NCI-H526 treated with DMSO at 0.1 percent for 48 hours (cell line): ENCODE measurements at regions not wholly inside any gene's neighbourhood (a gene's known extent, or its start where the extent isn't known, plus 50 kb on each side); places are given as distances from the start of the nearest gene placed in this dataset.
"Not testable (repeated sequence)": the region's sequence is repeated elsewhere in the genome, so short reads cannot be mapped to it uniquely, and the experiment has no call there.

Experiments
- DNase-seq: peaks from one replicate; lab custom pipeline; 2025; lab: John Stamatoyannopoulos, UW

DNA sequence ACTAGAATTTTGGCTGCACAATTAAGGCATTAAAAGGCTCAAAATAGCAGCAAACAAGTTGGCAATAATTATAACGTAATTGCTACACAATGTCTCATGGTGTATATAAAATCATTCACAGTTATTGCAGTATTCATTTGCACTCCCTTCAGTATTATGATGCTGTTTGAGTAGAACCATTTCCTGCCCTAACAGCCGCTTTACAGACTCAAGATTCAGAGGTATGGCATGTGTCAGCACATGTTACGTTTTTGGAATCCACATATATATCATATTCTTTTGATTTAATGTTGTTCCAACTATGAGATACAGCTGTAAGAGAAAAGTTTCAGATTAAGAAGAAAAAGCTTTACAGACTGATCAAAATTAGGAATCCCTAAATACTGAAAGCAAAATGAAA lies 56.3 kb upstream of the NCKAP5 start:
- DNase-seq: no peak

DNA sequence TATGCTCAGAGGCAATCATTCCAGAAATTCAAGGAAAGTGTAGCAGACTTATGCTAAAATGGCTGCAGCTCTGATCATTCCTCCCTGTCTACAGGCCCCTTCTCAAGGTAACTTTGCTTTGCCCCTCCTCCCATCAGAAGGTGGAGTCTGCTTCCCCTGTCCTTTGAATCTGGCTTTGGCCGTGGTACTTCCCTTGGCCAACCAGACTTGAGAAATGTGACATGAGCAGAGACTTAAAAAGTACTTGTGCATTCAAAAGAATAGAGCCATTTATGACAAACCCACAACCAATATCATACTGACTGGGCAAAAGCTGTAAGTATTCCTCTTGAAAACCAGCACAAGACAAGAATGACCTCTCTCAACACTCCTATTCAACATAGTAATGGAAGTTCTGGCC lies 59.5 kb upstream of the NCKAP5 start:
- no peak for DNase-seq

GRCh38 chr2:133633309-133633708 lies 65.0 kb upstream of the NCKAP5 start:
- no peak for DNase-seq

DNA sequence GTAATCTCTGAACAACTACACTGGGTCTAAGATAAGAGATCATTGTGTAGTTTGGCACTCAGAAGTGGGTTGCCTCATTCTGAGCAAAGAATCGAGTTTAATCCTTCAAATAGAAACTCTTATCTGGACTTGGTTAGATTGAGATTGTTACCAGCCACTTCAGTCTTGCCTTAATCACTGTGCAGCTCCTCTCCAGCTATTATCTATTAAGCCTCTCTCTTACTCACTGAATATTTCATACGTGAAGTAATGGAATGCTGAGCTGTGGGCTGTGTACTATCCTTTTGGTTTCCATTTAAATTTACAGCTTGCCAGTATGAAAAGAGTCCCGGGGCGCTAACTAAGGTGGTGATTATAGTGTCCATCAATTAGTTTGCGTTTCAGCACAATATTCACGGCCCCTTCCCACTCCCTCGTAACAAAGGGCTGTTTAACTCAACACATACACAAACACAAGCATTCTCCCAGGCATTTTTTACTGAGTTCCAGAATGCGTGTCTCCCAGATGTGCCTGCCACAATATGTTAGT lies 65.7 kb upstream of the NCKAP5 start:
- DNase-seq: no peak

- no peak for DNase-seq
Measured at GRCh38 chr2:133635131-133635530, 66.9 kb upstream of the NCKAP5 start.

GRCh38 chr2:133636287-133636686 lies 68.0 kb upstream of the NCKAP5 start:
- no peak for DNase-seq

DNA sequence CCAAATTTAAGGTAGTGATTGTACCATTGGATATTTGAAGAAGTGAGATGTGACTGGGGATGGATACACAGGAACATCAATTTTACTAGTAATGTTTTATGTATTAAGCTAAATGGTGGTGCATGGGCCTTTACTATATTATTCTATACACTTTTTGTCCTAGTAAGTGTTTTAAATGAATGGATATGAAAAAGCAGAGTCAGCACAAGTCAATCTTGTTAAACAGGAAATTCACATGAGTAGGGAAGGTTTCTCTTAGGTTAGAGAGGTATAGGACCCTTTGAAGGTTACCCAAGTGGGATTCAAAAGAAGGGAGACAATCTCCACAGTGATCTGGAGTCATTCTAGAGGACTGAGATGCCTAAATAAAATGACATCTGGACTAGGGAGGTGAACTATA lies 71.8 kb upstream of the NCKAP5 start:
- no peak for DNase-seq

DNA sequence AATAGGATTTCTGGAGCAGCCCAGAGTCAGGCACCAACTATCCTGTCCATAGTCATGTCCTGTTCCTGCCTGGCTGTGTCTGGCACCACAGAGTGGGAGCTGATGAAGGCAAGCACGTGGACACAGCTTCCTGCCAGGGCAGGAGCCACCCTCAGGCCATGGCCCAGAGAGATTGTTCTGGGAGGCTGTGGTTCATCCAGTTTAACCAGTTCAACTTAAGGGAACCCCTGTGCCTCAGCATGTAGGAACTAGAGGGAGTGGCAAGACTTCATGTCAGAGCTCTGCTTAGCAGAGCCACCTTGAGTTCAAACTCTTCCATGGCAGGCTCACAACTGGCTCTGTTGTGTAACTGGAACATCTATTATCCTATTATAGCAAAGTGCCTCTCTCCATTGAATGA lies 73.2 kb upstream of the NCKAP5 start:
- DNase-seq: no peak

DNA sequence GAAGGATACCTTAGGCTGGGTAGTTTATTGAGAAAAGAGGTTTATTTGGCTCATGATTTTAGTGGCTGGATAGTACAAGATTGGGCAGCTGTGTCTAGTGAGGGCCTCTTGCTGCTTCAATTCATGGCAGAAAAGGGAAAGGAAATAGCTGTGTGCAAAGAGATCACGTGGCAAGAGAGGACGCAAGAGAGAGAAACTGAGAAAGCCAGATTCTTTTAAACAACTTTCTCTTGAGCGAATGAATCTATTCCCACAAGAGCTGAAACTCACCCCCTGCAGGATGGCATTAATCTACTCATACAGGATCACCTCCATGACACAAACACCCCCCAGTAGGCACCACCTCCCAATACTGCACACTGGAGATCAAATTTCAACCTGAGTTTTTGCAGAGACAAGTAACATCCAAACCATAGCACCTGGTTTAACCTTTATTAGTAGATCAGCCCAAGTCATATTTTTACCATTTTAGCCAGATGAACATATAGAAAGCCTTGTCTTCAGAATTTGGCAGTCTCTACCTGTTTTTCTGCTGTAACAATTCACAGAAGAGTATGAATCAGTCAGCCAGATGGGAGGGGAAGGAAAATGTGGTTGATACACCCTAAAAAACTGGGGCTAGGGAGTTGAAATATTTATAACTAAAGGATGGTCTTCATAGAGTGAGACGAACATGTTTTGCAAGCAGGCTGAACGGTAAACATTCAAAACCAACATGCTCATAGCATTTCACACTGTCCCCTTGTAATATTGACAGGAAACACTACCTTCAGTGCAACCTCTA lies 73.9 kb upstream of the NCKAP5 start:
- DNase-seq: no peak

GRCh38 chr2:133642791-133643191 lies 74.5 kb upstream of the NCKAP5 start:
- DNase-seq: no peak

- no peak for DNase-seq
Measured at GRCh38 chr2:133643863-133644262, 75.6 kb upstream of the NCKAP5 start.

DNA sequence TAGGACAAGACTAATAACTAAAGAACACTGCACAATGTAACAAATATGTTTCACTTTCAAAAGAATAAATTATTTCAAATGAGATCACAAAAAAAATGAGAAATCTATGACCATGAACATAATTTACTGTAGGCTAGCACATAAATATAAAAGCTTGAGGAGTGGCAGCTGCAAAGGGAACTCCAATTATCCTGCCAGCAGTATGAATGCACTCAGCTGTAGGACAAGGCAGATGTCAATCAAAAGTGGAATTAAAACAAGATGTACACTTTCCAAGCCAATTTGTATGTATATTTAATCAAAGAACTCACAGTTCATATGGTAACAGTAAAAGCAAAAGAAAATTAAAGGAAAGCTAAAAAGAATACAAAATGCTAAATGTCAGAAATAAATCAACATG lies 76.6 kb upstream of the NCKAP5 start:
- DNase-seq: no peak

- DNase-seq: not testable (repeated sequence)
Measured at GRCh38 chr2:133647386-133647785, 79.1 kb upstream of the NCKAP5 start.

GRCh38 chr2:133651861-133652260 lies 83.6 kb upstream of the NCKAP5 start:
- no peak for DNase-seq

DNA sequence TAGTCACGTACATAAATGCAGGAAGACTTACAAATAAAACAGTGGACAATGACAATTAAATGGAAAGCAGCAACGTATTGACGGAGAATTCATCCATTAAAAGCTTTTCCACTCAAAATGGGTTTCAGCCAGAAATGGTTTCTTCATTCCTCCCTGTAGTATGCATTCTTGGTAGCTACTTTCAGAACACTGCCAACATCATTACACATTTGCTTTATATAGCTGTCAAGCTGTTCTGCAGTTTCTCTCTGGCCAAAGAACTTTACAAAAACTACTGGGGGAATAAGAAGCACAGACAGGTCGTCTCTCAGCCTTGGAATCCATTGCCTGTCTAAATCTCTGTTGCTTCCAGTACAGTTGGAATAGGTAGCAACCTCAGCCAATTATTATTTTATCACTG lies 84.1 kb upstream of the NCKAP5 start:
- DNase-seq: no peak

GRCh38 chr2:133653056-133653455 lies 84.8 kb upstream of the NCKAP5 start:
- DNase-seq: no peak

- no peak for DNase-seq
Measured at GRCh38 chr2:133654949-133655348, 86.7 kb upstream of the NCKAP5 start.

GRCh38 chr2:133655610-133656009 lies 87.3 kb upstream of the NCKAP5 start:
- DNase-seq: no peak

DNA sequence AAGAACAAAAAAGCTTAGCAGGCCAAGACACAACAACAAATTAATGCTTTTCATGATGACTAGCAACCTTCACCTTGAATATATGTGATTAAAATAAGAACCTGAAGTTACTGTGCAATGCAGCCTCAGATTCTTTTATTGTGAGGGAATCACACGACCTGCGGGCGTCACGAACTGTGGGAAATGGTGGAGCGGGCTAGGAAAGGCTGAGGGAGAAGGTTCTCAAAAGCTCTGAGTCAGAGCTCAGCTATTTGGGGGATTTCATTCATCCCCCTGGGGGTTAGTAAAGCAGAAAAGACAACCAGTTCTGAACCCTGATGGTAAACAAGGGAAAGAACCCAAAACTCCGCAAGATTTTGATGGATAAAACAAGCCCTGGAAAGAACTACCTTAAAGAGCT lies 89.3 kb upstream of the NCKAP5 start:
- DNase-seq: no peak

- no peak for DNase-seq
Measured at GRCh38 chr2:133658020-133658903, 90.0 kb upstream of the NCKAP5 start.

GRCh38 chr2:133660510-133660909 lies 92.2 kb upstream of the NCKAP5 start:
- no peak for DNase-seq

DNA sequence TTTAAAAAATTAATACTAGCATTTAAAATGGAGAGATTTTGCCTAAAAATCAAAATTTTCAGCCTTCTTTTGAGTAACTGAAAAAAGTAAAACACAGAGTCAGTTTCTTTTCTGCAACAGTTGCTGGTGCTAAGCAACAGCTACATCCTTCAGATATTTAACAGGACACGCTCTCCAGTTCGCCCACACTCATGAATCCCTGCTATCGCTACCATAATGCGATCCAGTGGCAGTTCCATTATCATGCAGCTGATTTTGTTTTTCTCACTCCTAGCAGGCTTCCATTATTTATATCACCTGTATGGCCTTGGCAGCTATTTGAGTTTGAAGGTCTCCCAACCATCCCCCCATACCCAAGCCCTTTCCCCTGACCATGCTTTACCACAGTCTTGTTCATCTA lies 93.1 kb upstream of the NCKAP5 start:
- DNase-seq: no peak

- no peak for DNase-seq
Measured at GRCh38 chr2:133666621-133667020, 98.4 kb upstream of the NCKAP5 start.
